H9 (cell line): ENCODE measurements at regions not wholly inside any gene's neighbourhood (a gene's known extent, or its start where the extent isn't known, plus 50 kb on each side); places are given as distances from the start of the nearest gene placed in this dataset.

Experiments
- DNase-seq: peaks from one replicate; pipeline ENCODE4 v3.0.0-alpha.2; 2017
- H2AFZ ChIP-seq: one replicate; pipeline ENCODE4 v1.6.1; 2013; ENCODE audit warnings: mild to moderate bottlenecking, low read length, control low read depth, moderate library complexity
- H2AK5ac ChIP-seq: 2 replicates; pipeline ENCODE4 v1.6.1; 2013; ENCODE audit warnings: low read length, control low read depth, mixed read lengths; ENCODE audit not compliant: insufficient read length
- H2BK120ac ChIP-seq: one replicate; pipeline ENCODE4 v1.6.1; 2013; ENCODE audit warnings: low read depth, mild to moderate bottlenecking, low read length, control low read depth, inconsistent platforms; ENCODE audit not compliant: poor library complexity, severe bottlenecking
- H2BK12ac ChIP-seq: 2 replicates; pipeline ENCODE4 v1.6.1; 2013; ENCODE audit warnings: low read length, control low read depth, mixed read lengths, low read depth; ENCODE audit not compliant: insufficient read length
- H2BK15ac ChIP-seq: 2 replicates; pipeline ENCODE4 v1.6.1; 2013; ENCODE audit warnings: low read depth, low read length, control low read depth
- H2BK20ac ChIP-seq: one replicate; pipeline ENCODE4 v1.6.1; 2013; ENCODE audit warnings: low read depth, mild to moderate bottlenecking, low read length, control low read depth, inconsistent platforms; ENCODE audit not compliant: poor library complexity, severe bottlenecking
- H2BK5ac ChIP-seq: 2 replicates; pipeline ENCODE4 v1.6.1; 2013; ENCODE audit warnings: low read length, control low read depth, mixed read lengths; ENCODE audit not compliant: insufficient read length
- H3K14ac ChIP-seq: 2 replicates; pipeline ENCODE4 v1.6.1; 2013; ENCODE audit warnings: low read length, control low read depth; ENCODE audit not compliant: insufficient read depth
- H3K18ac ChIP-seq: 2 replicates; pipeline ENCODE4 v1.6.1; 2013; ENCODE audit warnings: low read depth, mild to moderate bottlenecking, mixed read lengths, low read length, control low read depth; ENCODE audit not compliant: insufficient read length
- H3K23ac ChIP-seq: 2 replicates; pipeline ENCODE4 v1.6.1; 2013; ENCODE audit warnings: low read length, control low read depth, mixed read lengths, low read depth; ENCODE audit not compliant: insufficient read length
- H3K23me2 ChIP-seq: 2 replicates; pipeline ENCODE4 v1.6.1; 2013; ENCODE audit warnings: low read depth, mild to moderate bottlenecking, mixed read lengths, low read length, control low read depth; ENCODE audit not compliant: insufficient read length, poor library complexity, severe bottlenecking
- H3K27ac ChIP-seq: 2 replicates; pipeline ENCODE4 v1.5.1; 2013; ENCODE audit warnings: low read length, control low read depth, mixed read lengths, low read depth; ENCODE audit not compliant: insufficient read length
- H3K27me3 ChIP-seq: 2 replicates; pipeline ENCODE4 v1.6.1; 2013; ENCODE audit warnings: low read length, control low read depth, inconsistent platforms; ENCODE audit not compliant: insufficient read depth
- H3K4ac ChIP-seq: 2 replicates; pipeline ENCODE4 v1.6.1; 2013; ENCODE audit warnings: low read depth, mild to moderate bottlenecking, control low read depth, inconsistent platforms, low read length, moderate library complexity
- H3K4me1 ChIP-seq: 2 replicates; pipeline ENCODE4 v1.6.1; 2013; ENCODE audit warnings: low read length, control low read depth, inconsistent platforms; ENCODE audit not compliant: insufficient read depth
- H3K4me2 ChIP-seq: 2 replicates; pipeline ENCODE4 v1.6.1; 2013; ENCODE audit warnings: low read length, control low read depth, mixed read lengths; ENCODE audit not compliant: insufficient read length, insufficient read depth
- H3K56ac ChIP-seq: 2 replicates; pipeline ENCODE4 v1.6.1; 2013; ENCODE audit warnings: low read depth, mild to moderate bottlenecking, mixed read lengths, low read length, control low read depth; ENCODE audit not compliant: insufficient read length
- H3K79me1 ChIP-seq: 2 replicates; pipeline ENCODE4 v1.6.1; 2013; ENCODE audit warnings: low read depth, mild to moderate bottlenecking, moderate library complexity, low read length, control low read depth, inconsistent platforms; ENCODE audit not compliant: insufficient read depth, poor library complexity, severe bottlenecking
- H3K79me2 ChIP-seq: 2 replicates; pipeline ENCODE4 v1.6.1; 2013; ENCODE audit warnings: low read length, control low read depth, inconsistent platforms; ENCODE audit not compliant: insufficient read depth
- H3K9ac ChIP-seq: 2 replicates; pipeline ENCODE4 v1.6.1; 2013; ENCODE audit warnings: low read length, control low read depth, mixed read lengths; ENCODE audit not compliant: insufficient read length; ENCODE audit errors: extremely low read depth
- H3K9me3 ChIP-seq: one replicate; pipeline ENCODE4 v1.6.1; 2013; ENCODE audit warnings: low read depth, low read length, inconsistent platforms; ENCODE audit not compliant: control insufficient read depth
- H3T11ph ChIP-seq: one replicate; pipeline ENCODE4 v1.6.1; 2013; ENCODE audit warnings: mild to moderate bottlenecking, low read length, control low read depth, inconsistent platforms
- H4K20me1 ChIP-seq: one replicate; pipeline ENCODE4 v1.6.1; 2013; ENCODE audit not compliant: control insufficient read depth, insufficient read length, insufficient read depth
- H4K5ac ChIP-seq: 2 replicates; pipeline ENCODE4 v1.6.1; 2013; ENCODE audit warnings: low read depth, mild to moderate bottlenecking, mixed read lengths, low read length, control low read depth; ENCODE audit not compliant: insufficient read length
- H4K8ac ChIP-seq: replicated peaks from 2 replicates; pipeline ENCODE4 v1.6.1; 2013; ENCODE audit warnings: low read length, control low read depth, mixed read lengths, low read depth; ENCODE audit not compliant: insufficient read length
- H4K91ac ChIP-seq: 2 replicates; pipeline ENCODE4 v1.6.1; 2013; ENCODE audit warnings: low read depth, mild to moderate bottlenecking, moderate library complexity, mixed read lengths, low read length, control low read depth; ENCODE audit not compliant: insufficient read length
- H3K27ac Mint-ChIP-seq, 3 experiments: 2 replicates in 2 of 3; 3 replicates in 1 of 3; pipeline ENCODE4 v1.8.0; 2020 to 2021; ENCODE audit warnings: mixed read lengths in 3 of 3, mild to moderate bottlenecking in 1 of 3, moderate library complexity in 1 of 3
- H3K27me3 Mint-ChIP-seq: 2 replicates; pipeline ENCODE4 v1.8.0; 2021; ENCODE audit warnings: low read depth, mild to moderate bottlenecking, moderate library complexity, mixed read lengths
- H3K36me3 Mint-ChIP-seq, 3 experiments: 2 replicates in 2 of 3; 3 replicates in 1 of 3; pipeline ENCODE4 v1.8.0; 2020 to 2021; ENCODE audit warnings: low read depth in 3 of 3, mixed read lengths in 3 of 3; ENCODE audit not compliant: insufficient read depth in 1 of 3
- H3K4me1 Mint-ChIP-seq, 2 experiments: 2 replicates each; pipeline ENCODE4 v1.8.0; 2020; ENCODE audit warnings: mixed read lengths in 2 of 2
- H3K4me3 Mint-ChIP-seq, 2 experiments: 2 replicates in 1 of 2; 3 replicates in 1 of 2; pipeline ENCODE4 v1.8.0; 2020 to 2021; ENCODE audit warnings: mild to moderate bottlenecking in 2 of 2, mixed read lengths in 2 of 2, moderate library complexity in 1 of 2
- H3K9me3 Mint-ChIP-seq, 2 experiments: 2 replicates in 1 of 2; 3 replicates in 1 of 2; pipeline ENCODE4 v1.8.0; 2020; ENCODE audit warnings: mild to moderate bottlenecking in 2 of 2, mixed read lengths in 2 of 2, moderate library complexity in 1 of 2
- WGBS: extraction: QIAGEN DNeasy Blood & Tissue Kit; methylation state at CpG from one replicate; pipeline ENCODE4 v1.1.7; 2013; ENCODE audit warnings: missing lambda C conversion rate, low lambda C conversion rate, mixed read lengths; ENCODE audit not compliant: insufficient read length; ENCODE audit errors: extremely low coverage; 5-methylcytosine and 5-hydroxymethylcytosine counted together
- TF ChIP-seq, protein P1 (sequence below): fragments of 200-600 bp; sonication (generic); conservative IDR thresholded peaks from 3 replicates; pipeline ENCODE4 v1.8.0; 2021; ENCODE audit warnings: antibody characterized with exemption, mild to moderate bottlenecking

DNA sequence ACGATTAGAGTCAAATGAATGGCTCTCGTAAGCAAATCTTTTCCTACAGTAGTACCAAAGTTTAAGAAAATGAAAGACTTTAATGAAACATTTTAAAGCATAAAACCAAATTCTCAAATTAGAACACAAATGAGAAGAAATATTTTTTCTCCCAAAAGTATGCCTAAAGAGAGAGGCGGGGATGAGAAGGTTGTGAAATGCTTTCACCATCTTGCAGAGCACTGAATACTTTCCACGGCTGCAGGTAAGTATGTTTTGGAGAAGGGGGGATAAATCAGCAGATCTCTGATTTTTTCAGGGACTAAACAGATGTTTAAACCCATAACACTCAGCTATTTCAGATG lies 277.1 kb downstream of the ADGB start:
- H3K27ac ChIP-seq = no peak overlapping the region
- H3K9me3 ChIP-seq = no peaks in the 10 kb centered on the region
- no CpG with 5 or more reads among the region's 4 CpGs for WGBS
- no peak overlapping the region for H3K4ac ChIP-seq
- no peak overlapping the region for H3K14ac ChIP-seq
- H4K8ac ChIP-seq = no peak overlapping the region
- H3K23me2 ChIP-seq = no peaks in the 10 kb centered on the region
- no peak overlapping the region for H2BK120ac ChIP-seq
- no peaks in the 10 kb centered on the region for H3K4me1 ChIP-seq
- H4K91ac ChIP-seq = no peak overlapping the region
- no peak overlapping the region for H2BK5ac ChIP-seq
- H3K9ac ChIP-seq = no peak overlapping the region
- H3K18ac ChIP-seq = no peak overlapping the region
- no peak overlapping the region for H2BK12ac ChIP-seq
- H3T11ph ChIP-seq = no peak overlapping the region
- no peak overlapping the region for H3K56ac ChIP-seq
- H3K36me3 Mint-ChIP-seq = no peaks in the 10 kb centered on the region
- H4K20me1 ChIP-seq = no peaks in the 10 kb centered on the region
- H3K27me3 ChIP-seq = no peaks in the 10 kb centered on the region
- H4K5ac ChIP-seq = no peak overlapping the region
- H3K23ac ChIP-seq = no peak overlapping the region
- no peak overlapping the region for H2BK15ac ChIP-seq
- no peak overlapping the region for H3K4me2 ChIP-seq
- H3K27ac Mint-ChIP-seq = no peak overlapping the region
- H2BK20ac ChIP-seq = no peak overlapping the region
- no peaks in the 10 kb centered on the region for H3K9me3 Mint-ChIP-seq
- H3K79me1 ChIP-seq = no peaks in the 10 kb centered on the region
- DNase-seq = no peak
- H3K27me3 Mint-ChIP-seq = no peaks in the 10 kb centered on the region
- H2AFZ ChIP-seq = no peak overlapping the region
- no peaks in the 10 kb centered on the region for H3K79me2 ChIP-seq
- TF ChIP-seq, protein P1, sequence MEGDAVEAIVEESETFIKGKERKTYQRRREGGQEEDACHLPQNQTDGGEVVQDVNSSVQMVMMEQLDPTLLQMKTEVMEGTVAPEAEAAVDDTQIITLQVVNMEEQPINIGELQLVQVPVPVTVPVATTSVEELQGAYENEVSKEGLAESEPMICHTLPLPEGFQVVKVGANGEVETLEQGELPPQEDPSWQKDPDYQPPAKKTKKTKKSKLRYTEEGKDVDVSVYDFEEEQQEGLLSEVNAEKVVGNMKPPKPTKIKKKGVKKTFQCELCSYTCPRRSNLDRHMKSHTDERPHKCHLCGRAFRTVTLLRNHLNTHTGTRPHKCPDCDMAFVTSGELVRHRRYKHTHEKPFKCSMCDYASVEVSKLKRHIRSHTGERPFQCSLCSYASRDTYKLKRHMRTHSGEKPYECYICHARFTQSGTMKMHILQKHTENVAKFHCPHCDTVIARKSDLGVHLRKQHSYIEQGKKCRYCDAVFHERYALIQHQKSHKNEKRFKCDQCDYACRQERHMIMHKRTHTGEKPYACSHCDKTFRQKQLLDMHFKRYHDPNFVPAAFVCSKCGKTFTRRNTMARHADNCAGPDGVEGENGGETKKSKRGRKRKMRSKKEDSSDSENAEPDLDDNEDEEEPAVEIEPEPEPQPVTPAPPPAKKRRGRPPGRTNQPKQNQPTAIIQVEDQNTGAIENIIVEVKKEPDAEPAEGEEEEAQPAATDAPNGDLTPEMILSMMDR = no peak
- H3K4me3 Mint-ChIP-seq = no peak overlapping the region
- H3K4me1 Mint-ChIP-seq = no peaks in the 10 kb centered on the region; a peak in 2 of 4 replicates
- no peak overlapping the region for H2AK5ac ChIP-seq
